ENCODE measurements at regions not wholly inside any gene's neighbourhood (a gene's known extent, or its start where the extent isn't known, plus 50 kb on each side); places are given as distances from the start of the nearest gene placed in this dataset.

DNA sequence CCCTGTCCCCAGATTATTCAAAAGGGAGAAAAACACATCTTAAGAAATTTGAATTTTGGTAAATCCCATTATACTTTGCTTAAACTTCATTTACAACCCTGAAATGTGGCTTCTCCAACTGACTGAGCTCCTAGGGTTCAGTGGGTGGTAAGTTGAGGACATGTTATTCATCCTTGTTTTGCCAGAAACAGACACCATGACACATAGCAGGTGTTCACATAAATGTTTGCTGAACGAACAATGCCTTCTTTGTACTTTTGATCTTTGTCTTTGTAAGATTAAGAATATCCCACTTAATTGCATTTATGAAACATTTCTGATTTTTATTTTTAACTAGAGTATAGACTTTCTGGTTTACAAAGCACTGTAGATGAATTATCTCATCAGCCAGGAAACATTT is 209.7 kb downstream of the GPAM start:
- Histone ChIP-seq H3K27me3 (ENCODE audit: control insufficient read depth, insufficient read depth, low read length) (no peaks in the 10 kb centered on the region), H3K36me3 (ENCODE audit: control insufficient read depth, insufficient read depth, low read length) (no peaks in the 10 kb centered on the region), H3K4me3 (ENCODE audit: low read depth, low read length) (no peak overlapping the region)
- ChIA-PET POLR2A (no interaction called here), CTCF (no interaction called here)
- TF ChIP-seq, protein P1, sequence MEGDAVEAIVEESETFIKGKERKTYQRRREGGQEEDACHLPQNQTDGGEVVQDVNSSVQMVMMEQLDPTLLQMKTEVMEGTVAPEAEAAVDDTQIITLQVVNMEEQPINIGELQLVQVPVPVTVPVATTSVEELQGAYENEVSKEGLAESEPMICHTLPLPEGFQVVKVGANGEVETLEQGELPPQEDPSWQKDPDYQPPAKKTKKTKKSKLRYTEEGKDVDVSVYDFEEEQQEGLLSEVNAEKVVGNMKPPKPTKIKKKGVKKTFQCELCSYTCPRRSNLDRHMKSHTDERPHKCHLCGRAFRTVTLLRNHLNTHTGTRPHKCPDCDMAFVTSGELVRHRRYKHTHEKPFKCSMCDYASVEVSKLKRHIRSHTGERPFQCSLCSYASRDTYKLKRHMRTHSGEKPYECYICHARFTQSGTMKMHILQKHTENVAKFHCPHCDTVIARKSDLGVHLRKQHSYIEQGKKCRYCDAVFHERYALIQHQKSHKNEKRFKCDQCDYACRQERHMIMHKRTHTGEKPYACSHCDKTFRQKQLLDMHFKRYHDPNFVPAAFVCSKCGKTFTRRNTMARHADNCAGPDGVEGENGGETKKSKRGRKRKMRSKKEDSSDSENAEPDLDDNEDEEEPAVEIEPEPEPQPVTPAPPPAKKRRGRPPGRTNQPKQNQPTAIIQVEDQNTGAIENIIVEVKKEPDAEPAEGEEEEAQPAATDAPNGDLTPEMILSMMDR (IDR thresholded peaks at IDR 0.05; ENCODE audit: insufficient read depth, low read depth, low read length) = no peak
- no peak for DNase-seq (ENCODE audit: low read depth)

DNA sequence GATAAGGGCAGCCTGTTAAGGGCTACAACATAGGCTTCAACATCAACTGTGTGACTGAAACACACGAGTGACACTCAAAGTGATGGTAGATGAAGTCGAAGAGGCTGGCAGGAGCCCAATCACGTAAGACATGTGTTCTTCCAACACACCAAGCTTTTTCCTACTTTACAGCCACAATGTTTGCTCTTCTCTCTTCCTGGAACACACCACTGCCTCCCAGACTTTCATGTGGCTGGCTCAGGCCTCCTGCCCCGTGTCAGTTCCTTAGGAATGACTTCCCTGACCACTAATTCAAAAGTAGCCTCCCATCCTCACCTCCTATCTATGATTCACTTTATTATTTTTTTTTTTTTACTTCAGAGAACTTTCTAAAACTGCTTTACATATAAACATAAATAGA is 209.2 kb downstream of the GPAM start:
- Histone ChIP-seq H3K36me3 (ENCODE audit: control insufficient read depth, insufficient read depth, low read length) (no peaks in the 10 kb centered on the region), H3K4me3 (ENCODE audit: low read depth, low read length) (no peak overlapping the region), H3K27me3 (ENCODE audit: control insufficient read depth, insufficient read depth, low read length) (no peaks in the 10 kb centered on the region)
- ChIA-PET POLR2A (no interaction called here), CTCF (no interaction called here)
- TF ChIP-seq, protein P1 (IDR thresholded peaks at IDR 0.05; ENCODE audit: insufficient read depth, low read depth, low read length) = no peak
- no peak for DNase-seq (ENCODE audit: low read depth)

DNA sequence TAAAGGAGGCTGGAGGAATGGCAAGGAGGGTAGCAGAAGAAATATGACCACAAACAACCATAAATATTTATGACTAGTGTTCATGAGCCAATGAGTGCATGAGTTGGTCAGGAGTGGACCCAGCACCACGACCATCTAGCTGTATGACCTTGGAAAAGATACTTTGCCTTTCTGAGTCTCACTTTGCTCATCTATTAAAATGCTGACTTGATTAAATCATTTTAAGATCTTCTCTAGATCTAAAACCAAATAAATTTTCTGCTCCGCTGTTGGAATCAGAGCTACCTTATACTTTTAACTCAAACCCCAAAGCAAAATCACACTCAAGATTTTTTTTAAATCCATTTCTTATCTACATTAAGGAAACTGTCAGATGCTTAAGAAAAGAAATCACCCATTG is 207.0 kb downstream of the GPAM start:
- CTCF ChIA-PET = no interaction called here
- TF ChIP-seq, protein P1 (IDR thresholded peaks at IDR 0.05; ENCODE audit: insufficient read depth, low read depth, low read length) = no peak
- Histone ChIP-seq H3K27me3 (ENCODE audit: control insufficient read depth, insufficient read depth, low read length) (no peaks in the 10 kb centered on the region), H3K4me3 (ENCODE audit: low read depth, low read length) (no peak overlapping the region), H3K36me3 (ENCODE audit: control insufficient read depth, insufficient read depth, low read length) (no peaks in the 10 kb centered on the region)
- DNase-seq (ENCODE audit: low read depth) = no peak
- POLR2A ChIA-PET = no interaction called here

DNA sequence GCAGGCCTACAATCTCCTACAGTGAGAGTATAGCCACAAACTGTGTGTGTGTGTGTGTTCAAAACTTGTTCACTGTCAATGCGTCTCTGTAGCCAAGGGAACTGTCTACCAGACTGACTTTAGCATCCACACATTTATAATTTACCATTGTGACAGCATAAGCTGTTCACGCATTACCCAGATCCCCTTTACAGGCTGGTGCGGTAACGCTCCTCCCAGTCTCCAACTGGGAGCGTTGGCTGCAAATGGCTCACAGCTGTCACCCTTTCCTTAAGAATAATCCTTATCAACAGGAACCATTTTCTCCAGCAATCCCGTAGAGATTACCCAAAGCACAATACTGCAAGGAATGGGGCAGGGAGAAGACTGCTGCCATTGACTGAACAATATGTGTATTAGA is 199.5 kb downstream of the GPAM start:
- no peaks in the 10 kb centered on the region for H3K27me3 ChIP-seq (ENCODE audit: control insufficient read depth, insufficient read depth, low read length)
- CTCF ChIA-PET = no interaction called here
- no peaks in the 10 kb centered on the region for H3K36me3 ChIP-seq (ENCODE audit: control insufficient read depth, insufficient read depth, low read length)
- no peak overlapping the region for H3K4me3 ChIP-seq (ENCODE audit: low read depth, low read length)
- no peak for DNase-seq (ENCODE audit: low read depth)
- TF ChIP-seq, protein P1 (IDR thresholded peaks at IDR 0.05; ENCODE audit: insufficient read depth, low read depth, low read length) = no peak
- POLR2A ChIA-PET = no interaction called here

- no peaks in the 10 kb centered on the region for H3K27me3 ChIP-seq (ENCODE audit: control insufficient read depth, insufficient read depth, low read length)
- no peaks in the 10 kb centered on the region for H3K36me3 ChIP-seq (ENCODE audit: control insufficient read depth, insufficient read depth, low read length)
- H3K4me3 ChIP-seq (ENCODE audit: low read depth, low read length) = no peak overlapping the region
- ChIA-PET CTCF (no interaction called here), POLR2A (no interaction called here)
- TF ChIP-seq, protein P1 (IDR thresholded peaks at IDR 0.05; ENCODE audit: insufficient read depth, low read depth, low read length) = no peak
- DNase-seq (ENCODE audit: low read depth) = no peak
These were observed 197.5 kb downstream of the GPAM start for GRCh38 chr10:111986079-111986478.

Measured in BJ (cell line).